ENCODE measurements at regions not wholly inside any gene's neighbourhood (a gene's known extent, or its start where the extent isn't known, plus 50 kb on each side); places are given as distances from the start of the nearest gene placed in this dataset.

GRCh38 chr1:55724551-55725325 lies 509.6 kb upstream of the USP24 start:
- DNase-seq = no peak

- no peak for DNase-seq
Observed at GRCh38 chr1:55723001-55723400, 507.8 kb upstream of the USP24 start.

GRCh38 chr1:55720261-55720660 lies 505.1 kb upstream of the USP24 start:
- DNase-seq = no peak

- no peak for DNase-seq
Observed at GRCh38 chr1:55718758-55719671, 503.9 kb upstream of the USP24 start.

DNA sequence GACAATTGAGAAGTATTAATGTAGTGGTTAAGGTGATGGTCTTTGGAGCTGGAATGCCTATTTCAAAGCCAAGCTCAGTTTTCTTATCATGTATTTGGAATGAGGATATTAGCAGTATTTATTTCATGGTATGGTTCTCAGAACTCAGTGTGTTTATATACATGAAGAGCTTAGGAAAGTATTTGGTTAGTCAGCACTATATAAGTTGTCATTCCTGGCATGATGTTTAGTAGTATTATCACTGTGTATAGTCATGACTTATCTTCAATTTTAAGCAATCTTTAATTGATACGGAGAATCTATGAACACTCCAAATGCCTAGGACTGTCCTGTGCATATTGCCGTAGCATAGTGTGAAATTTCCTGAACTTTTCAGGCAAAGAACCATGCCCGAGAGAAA lies 501.9 kb upstream of the USP24 start:
- no peak for DNase-seq

GRCh38 chr1:55716610-55717009 lies 501.4 kb upstream of the USP24 start:
- DNase-seq = no peak

DNA sequence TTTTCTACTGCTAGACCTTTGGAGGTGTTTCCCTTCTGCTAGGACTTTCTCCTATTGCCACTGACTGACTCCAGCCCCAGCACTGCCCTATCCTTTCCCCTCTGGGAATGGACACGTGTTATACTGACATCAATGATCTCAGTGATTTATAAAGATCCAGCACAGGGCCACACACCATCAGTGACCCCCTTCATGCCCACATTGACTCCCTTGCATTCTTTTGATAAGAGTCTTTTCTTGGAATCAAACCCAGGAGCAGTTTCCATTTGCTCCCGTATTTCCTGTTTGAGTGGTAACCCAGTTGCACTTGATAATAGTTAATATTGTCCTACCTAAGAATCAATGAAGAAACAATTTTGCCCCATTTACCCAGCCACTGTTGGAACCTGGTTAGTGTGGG lies 501.0 kb upstream of the USP24 start:
- DNase-seq = no peak

DNA sequence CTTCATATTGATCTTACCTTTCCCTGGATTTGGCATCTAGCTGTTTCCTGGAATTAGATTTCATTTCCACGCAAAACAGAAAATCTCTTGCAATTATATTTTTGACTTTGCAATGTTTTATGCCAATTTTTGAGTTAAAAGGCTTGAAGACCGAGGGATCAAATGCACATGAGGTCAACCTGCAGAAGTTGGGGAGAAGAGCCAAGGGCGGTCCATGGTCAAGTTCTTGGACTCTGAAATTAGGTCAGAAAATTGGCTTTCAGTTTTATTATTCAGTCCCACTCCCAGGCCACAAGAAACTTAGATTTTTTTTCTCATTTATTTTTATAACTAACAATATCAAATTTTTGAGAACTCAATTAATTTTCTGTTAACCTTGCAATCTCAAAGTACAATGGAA lies 499.1 kb upstream of the USP24 start:
- DNase-seq = no peak

- no peak for DNase-seq
Observed at GRCh38 chr1:55713516-55713915, 498.4 kb upstream of the USP24 start.

- DNase-seq = no peak
Observed at GRCh38 chr1:55712148-55712547, 497.0 kb upstream of the USP24 start.

DNA sequence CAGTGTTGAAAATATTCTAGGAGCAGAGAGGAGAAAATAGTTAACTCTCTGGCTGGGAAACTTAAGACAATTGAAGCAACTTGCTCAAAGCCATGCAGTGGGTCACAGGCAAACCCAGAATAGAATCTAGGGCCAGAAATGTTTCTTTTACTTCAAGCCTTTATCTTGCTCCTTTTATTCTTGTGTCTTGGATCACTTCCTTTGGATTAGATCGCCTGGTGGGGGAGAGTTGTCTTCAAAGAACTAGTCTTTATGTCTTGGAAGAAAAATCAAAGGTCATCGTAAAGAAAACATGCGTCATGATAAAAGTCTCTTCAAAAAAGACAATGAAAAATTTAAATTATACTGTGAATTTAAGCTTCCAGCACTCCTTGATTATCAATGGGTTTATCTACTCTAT lies 493.6 kb upstream of the USP24 start:
- no peak for DNase-seq

DNA sequence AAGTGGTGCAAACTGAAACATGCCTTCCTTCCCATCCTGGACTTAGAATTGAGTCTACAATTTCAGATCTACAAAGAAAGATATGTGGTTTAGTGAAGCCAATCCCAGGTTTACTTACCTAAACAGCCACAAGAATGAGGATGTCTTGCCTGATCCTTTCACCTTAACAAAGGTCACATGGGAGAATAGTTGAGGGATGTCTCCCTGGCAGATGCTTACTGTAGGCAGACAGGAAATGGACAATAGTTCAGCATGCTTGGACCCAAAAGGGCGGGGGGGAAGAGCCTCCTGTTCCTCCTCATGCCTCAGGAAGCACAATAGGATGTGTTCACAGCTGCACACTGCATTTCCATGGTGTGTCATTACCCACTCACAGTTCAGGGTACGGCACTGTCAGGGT lies 492.7 kb upstream of the USP24 start:
- no peak for DNase-seq

GRCh38 chr1:55707196-55707595 lies 492.0 kb upstream of the USP24 start:
- no peak for DNase-seq

- no peak for DNase-seq
Observed at GRCh38 chr1:55706397-55706796, 491.2 kb upstream of the USP24 start.

DNA sequence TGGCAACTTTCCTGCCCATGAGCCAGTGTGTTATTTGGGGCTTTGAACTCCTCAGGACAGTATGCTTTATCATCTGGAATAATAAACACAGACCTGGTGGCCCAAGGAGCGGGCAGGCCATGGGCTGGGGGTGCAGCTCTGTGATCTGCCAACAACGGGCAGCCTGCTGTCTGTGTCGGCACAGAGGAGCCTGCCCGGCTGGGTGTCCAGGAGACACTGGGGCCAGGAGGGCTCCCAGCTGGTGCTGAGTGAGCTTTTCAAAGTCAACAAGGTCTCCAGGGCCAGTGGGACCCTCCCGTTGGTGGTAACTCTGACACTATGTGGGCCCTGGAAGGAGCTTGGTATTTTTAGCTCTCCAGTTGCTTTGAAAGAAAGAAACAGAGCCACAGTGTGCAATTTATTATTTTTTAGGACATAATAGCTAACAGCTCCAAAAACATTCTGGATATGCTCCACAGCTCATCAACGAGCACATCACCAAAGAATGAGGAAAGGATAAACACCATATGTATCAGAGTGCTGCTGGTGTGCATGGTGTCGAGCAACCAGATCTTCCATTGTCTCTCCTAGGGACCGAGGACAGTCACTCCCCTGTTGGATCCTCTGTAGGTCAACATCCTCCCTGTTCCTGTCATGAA lies 488.7 kb upstream of the USP24 start:
- no peak for DNase-seq

DNA sequence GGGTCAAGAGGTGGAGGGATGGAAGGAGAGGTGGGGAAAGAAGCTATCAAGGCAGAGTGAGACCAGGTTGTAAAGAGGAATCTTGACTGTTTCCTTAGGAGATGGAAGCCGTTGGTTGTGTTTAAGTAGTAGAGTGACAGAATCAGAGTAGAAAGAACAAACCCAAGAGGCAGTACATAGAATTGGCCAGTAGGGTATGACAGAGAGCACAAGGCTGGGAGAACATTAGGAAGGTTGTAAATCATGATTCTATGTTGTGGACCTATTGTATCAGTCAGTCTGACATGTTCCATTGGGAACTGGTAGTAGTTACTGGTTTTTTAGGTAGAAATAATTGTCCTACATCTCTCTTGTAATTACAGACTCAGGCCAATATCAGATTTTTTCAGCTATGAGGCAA lies 486.9 kb upstream of the USP24 start:
- no peak for DNase-seq

DNA sequence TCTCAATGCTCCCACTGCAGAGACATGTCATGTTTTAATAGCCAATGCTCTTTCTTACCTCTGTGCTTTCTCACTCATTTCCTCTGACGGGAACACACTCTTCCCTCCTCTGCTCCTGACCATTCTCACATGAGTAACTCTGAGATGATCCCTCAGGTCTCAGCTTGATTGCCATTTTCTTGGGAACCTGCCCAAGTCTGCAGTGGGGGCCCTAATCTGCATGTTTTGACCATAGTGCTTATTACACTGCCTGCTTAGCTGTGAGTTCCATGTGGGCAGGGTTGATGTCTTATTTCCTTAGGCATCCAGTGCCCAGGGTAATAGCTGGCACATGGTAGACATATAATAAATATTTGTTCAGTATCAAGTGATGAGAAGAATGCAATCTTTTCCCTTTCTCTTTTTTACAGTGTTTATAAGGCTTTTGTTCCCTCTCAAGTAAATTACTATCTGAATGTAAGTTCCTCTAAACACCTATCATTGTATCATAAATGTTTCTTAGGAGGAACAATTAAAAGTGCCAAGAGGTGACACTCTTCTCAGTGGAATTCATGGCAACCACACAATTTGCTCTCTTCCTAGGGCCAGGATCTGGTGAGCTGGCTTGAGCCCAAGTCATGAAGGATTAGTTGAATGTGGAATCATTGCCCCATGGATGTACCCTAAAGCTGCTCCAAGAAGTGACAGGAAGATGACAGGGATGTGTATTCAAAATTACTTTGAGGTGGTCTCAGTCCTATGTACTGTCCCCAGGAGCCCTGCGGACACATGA lies 485.4 kb upstream of the USP24 start:
- DNase-seq = no peak

DNA sequence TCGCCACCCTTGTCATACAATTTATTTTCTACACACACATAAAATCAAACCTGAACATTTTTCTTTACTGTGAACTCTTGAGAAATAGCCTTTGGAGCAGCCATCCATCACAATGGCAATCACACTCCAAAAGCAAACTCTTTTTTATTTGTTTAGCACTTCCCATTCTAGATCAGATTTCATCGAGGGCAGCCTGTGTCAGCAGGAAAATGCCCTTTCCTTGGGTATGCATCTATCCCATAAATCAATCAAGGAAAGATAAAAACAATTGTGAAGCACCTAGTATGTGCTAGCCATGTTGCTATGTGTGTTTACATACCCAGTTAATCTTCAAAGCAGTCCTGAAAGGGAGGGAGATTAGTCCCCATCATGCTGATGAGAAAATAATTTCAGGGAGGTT lies 484.1 kb upstream of the USP24 start:
- no peak for DNase-seq

DNA sequence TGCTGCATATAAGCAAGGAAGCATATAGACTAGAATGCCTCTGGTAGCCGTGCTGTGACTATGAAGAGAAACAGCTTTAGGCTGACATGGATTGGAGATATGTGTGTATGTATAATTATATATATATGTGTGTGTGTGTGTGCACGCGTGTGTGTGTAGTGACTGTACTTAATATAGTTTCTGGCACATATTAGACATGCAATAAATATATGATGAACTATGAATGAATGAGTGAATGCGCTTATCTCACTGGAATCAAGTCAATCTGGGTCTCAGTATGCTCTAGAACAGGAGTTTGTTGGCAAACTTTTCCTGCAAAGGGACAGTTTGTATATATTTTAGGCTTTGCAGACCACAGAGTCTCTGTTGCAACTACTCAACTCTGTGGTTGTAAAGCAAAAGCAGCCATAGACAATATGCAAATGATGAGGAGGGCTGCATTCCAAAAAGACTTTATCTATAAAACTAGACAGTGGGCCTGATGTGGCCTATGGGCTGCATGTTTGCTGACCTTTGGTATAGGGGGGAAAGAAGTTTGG lies 482.9 kb upstream of the USP24 start:
- no peak for DNase-seq

GRCh38 chr1:55696891-55697290 lies 481.7 kb upstream of the USP24 start:
- no peak for DNase-seq

- DNase-seq = no peak
Observed at GRCh38 chr1:55696181-55696754, 481.1 kb upstream of the USP24 start.

DNA sequence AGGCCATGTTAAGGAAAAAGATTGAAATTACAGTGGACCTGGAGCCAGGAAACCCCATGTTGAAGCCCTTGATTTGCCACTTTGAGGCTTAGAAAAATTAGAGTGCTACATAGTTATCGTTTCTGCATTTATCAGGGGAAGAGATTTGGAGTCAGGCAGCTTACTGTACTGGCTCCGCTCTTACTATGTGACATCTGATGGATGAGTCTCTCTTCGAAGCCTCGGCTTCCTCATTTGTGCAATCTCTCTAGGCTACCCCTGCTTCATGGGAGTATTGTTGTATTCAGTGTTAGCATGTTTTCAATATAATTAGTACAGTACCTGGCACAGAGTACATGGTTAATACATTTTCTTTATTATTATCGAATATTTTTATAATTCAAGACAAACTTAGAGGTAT lies 480.4 kb upstream of the USP24 start:
- DNase-seq = no peak

Data from effector CD8-positive, alpha-beta T cell (primary cell).